Karpas-422 (cell line): ENCODE measurements at regions not wholly inside any gene's neighbourhood (a gene's known extent, or its start where the extent isn't known, plus 50 kb on each side); places are given as distances from the start of the nearest gene placed in this dataset. TPM values are rescaled to one million over a fixed set of nuclear protein-coding genes. Genes with fewer than 3 reads are reported as not detected.

ENCODE experiments used
- DNase-seq: peaks from one replicate; pipeline ENCODE4 v3.0.0-alpha.2; 2015
- H2AFZ ChIP-seq: fragments of 200-600 bp; sonication (generic); 2 replicates; pipeline ENCODE4 v1.6.1; 2014; ENCODE audit warnings: antibody characterized with exemption, low read length, mixed read lengths
- H3K27ac ChIP-seq: fragments of 200-600 bp; sonication (generic); 2 replicates; pipeline ENCODE4 v1.5.1; 2014; ENCODE audit warnings: mild to moderate bottlenecking, low read length, moderate library complexity
- H3K27me3 ChIP-seq: fragments of 200-600 bp; sonication (generic); 2 replicates; pipeline ENCODE4 v1.6.1; 2014; ENCODE audit warnings: low read length, mixed read lengths
- H3K36me3 ChIP-seq: fragments of 200-600 bp; sonication (generic); 2 replicates; pipeline ENCODE4 v1.6.1; 2014; ENCODE audit warnings: low read length, mixed read lengths; ENCODE audit not compliant: insufficient read depth
- H3K4me1 ChIP-seq: fragments of 200-600 bp; sonication (generic); 2 replicates; pipeline ENCODE4 v1.6.1; 2014; ENCODE audit warnings: mild to moderate bottlenecking, low read length, mixed read lengths
- H3K4me2 ChIP-seq: fragments of 200-600 bp; sonication (generic); 2 replicates; pipeline ENCODE4 v1.6.1; 2014; ENCODE audit warnings: low read length, low read depth, mild to moderate bottlenecking; ENCODE audit not compliant: poor library complexity, severe bottlenecking
- H3K4me3 ChIP-seq: fragments of 200-600 bp; sonication (generic); 2 replicates; pipeline ENCODE4 v1.5.1; 2014; ENCODE audit warnings: mild to moderate bottlenecking, antibody characterized with exemption, low read length, mixed read lengths
- H3K79me2 ChIP-seq: fragments of 200-600 bp; sonication (generic); 2 replicates; pipeline ENCODE4 v1.6.1; 2014; ENCODE audit warnings: mild to moderate bottlenecking, low read length, mixed read lengths
- H3K9ac ChIP-seq: fragments of 200-600 bp; sonication (generic); 2 replicates; pipeline ENCODE4 v1.6.0; 2014; ENCODE audit warnings: low read length
- H3K9me2 ChIP-seq: fragments of 200-600 bp; sonication (generic), shearing (Covaris generic); replicated peaks from 2 replicates; pipeline ENCODE4 v1.6.0; 2014; ENCODE audit warnings: mild to moderate bottlenecking, low read length, moderate library complexity; ENCODE audit not compliant: insufficient read depth
- H3K9me3 ChIP-seq: fragments of 300-700, 200-600 bp; sonication (generic); 2 replicates; pipeline ENCODE4 v1.6.1; 2014; ENCODE audit warnings: low read length, mixed read lengths
- H4K20me1 ChIP-seq: fragments of 200-600 bp; sonication (generic); 2 replicates; pipeline ENCODE4 v1.6.1; 2014; ENCODE audit warnings: mild to moderate bottlenecking, antibody characterized with exemption, low read length, low read depth; ENCODE audit not compliant: insufficient read depth
- small RNA-seq: library from RNA; depleted of rRNA; stranded (forward); fragments of <200 nt; gene quantifications from one replicate; pipeline ENCODE3, GENCODE V24; 2014

GRCh38 chrX:100072336-100072735 lies 337.7 kb downstream of the PCDH19 start:
- no peaks in the 10 kb centered on the region for H4K20me1 ChIP-seq
- no peak overlapping the region for H2AFZ ChIP-seq
- DNase-seq: no peak
- H3K27me3 ChIP-seq: no peaks in the 10 kb centered on the region
- no peaks in the 10 kb centered on the region for H3K36me3 ChIP-seq
- H3K9me3 ChIP-seq: no peaks in the 10 kb centered on the region
- H3K79me2 ChIP-seq: no peaks in the 10 kb centered on the region
- H3K9ac ChIP-seq: no peak overlapping the region
- no peak overlapping the region for H3K27ac ChIP-seq
- H3K4me3 ChIP-seq: no peak overlapping the region
- H3K4me1 ChIP-seq: no peaks in the 10 kb centered on the region; the same call in 1 of the 2 replicates
- H3K4me2 ChIP-seq: no peak overlapping the region
- no peaks in the 10 kb centered on the region for H3K9me2 ChIP-seq

- Histone ChIP-seq H3K9me3 (no peaks in the 10 kb centered on the region), H3K4me1 (no peaks in the 10 kb centered on the region; the same call in 1 of the 2 replicates), H3K27ac (no peak overlapping the region), H2AFZ (no peak overlapping the region), H3K9me2 (no peaks in the 10 kb centered on the region), H4K20me1 (no peaks in the 10 kb centered on the region), H3K4me3 (no peak overlapping the region), H3K36me3 (no peaks in the 10 kb centered on the region), H3K79me2 (no peaks in the 10 kb centered on the region), H3K27me3 (no peaks in the 10 kb centered on the region), H3K4me2 (no peak overlapping the region), H3K9ac (no peak overlapping the region)
- DNase-seq: no peak
Observed at GRCh38 chrX:100070334-100070849, 339.7 kb downstream of the PCDH19 start.

- no peaks in the 10 kb centered on the region for H4K20me1 ChIP-seq
- no peak overlapping the region for H2AFZ ChIP-seq
- no peaks in the 10 kb centered on the region for H3K9me2 ChIP-seq
- no peaks in the 10 kb centered on the region for H3K27me3 ChIP-seq
- peaks cover 5% of the 10 kb centered on the region for H3K4me1 ChIP-seq
- H3K9ac ChIP-seq: no peak overlapping the region
- no peak for DNase-seq
- no peak overlapping the region for H3K27ac ChIP-seq
- no peak overlapping the region for H3K4me2 ChIP-seq
- no peaks in the 10 kb centered on the region for H3K9me3 ChIP-seq
- H3K36me3 ChIP-seq: no peaks in the 10 kb centered on the region
- no peak overlapping the region for H3K4me3 ChIP-seq
- no peaks in the 10 kb centered on the region for H3K79me2 ChIP-seq
Observed at GRCh38 chrX:100048156-100048555, 361.9 kb downstream of the PCDH19 start.

Small RNAs in the stretch of these regions (small RNA-seq; reads per million reads assigned to genes)
- not detected for gene RF00402
